RPMI7951 (cell line): ENCODE measurements at regions not wholly inside any gene's neighbourhood (a gene's known extent, or its start where the extent isn't known, plus 50 kb on each side); places are given as distances from the start of the nearest gene placed in this dataset.
"Not testable (repeated sequence)": the region's sequence is repeated elsewhere in the genome, so short reads cannot be mapped to it uniquely, and the experiment has no call there.

Experiments used
- DNase-seq: peaks from one replicate; pipeline ENCODE4 v3.0.0-alpha.2; 2012; ENCODE audit warnings: low read depth

DNA sequence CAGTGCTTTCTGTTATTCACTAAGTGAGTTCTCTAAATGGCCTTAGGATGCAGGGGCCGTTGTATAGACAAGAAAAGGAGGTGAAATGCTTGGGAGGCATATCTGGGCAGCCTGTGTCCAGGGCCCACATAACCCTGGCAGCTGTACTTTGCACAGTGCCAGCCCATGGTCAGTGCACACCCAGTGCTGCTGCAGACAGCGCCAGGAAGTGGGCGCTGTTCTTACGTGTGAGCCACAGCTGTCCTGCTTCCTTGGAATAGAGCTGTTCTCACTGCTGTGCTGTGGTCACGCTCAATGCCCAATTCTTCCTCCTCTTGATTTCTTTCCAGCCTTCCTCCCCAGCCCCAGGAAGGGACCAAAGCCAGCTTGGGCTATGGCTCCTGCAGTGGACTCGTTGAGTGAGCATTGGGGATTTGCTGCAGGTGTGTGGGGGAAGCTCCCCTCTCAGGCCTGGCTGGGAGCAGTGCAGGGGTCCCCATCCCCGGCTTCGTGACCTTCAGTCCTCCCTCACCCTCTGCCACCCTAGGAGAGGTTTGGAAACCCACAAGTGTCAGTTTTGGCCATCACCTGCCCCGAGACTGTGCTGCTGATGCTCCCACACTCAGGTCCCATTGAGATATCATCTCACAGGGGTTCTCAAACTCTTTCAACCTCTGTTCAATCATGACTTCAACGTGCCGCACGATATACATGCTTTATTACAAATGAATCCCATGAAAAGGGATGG lies 246.8 kb upstream of the EXOC2 start:
- peak; percentile 35 for DNase-seq

DNA sequence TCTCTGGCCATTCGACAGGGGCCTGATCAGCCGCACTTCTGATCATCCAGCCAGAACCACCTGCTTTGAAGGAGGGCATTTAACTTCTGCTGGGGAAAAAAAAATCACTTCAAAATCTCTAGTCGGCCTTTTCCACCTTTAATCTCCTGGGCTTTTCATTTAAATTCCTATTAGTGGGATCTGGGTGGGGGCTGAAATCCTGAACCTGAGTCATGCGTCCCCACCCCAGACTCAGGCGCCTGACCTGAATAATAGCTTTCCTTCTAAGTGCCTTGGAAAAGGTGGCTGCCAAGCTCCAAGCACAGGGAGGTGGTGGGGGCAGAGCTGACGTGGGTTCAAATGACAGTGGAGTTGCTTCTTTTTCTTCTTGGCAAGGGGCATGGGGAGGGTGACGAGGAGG lies 246.0 kb upstream of the EXOC2 start:
- DNase-seq, result no peak

GRCh38 chr6:938271-938905 lies 245.4 kb upstream of the EXOC2 start:
- DNase-seq, result no peak

DNA sequence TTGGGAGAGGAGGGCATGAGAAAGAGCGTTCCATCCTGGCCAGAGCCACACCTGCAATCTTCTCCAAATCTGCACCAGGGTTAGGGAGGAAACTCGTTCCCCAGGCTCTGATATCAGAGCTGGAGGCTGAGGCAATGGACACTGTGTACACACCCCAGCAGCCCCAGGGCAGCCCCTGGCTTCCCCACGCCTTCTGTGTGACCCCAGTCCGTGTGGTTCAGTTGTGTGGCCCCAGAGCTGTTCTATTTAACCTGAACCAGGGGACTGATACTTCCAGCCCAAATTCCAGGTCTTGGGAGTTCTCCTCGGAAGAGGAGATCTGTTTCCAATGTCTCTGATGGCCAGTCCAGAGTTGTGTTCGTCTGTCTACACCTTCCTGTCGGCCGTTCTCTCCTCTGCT lies 242.6 kb upstream of the EXOC2 start:
- no peak for DNase-seq

DNA sequence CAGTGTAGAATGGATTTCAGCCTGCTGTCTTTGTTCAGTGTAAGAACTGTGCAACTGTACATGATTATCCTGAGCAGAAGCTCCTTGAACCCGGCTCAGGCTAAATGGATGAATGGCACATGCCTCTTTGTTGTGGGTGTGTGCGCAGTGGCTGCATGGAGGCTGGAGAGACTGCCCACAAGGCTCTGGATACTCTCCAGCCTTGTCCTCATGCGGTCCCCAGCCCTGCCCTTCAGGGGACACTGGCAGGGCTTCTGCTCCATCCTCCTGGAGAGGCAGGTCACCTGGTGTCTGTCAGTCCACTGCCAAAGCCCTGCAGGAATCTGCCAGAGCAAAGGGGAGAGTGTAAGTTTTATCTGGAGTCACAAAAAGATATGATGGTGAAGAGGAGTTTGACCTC lies 241.7 kb upstream of the EXOC2 start:
- DNase-seq, result no peak

DNA sequence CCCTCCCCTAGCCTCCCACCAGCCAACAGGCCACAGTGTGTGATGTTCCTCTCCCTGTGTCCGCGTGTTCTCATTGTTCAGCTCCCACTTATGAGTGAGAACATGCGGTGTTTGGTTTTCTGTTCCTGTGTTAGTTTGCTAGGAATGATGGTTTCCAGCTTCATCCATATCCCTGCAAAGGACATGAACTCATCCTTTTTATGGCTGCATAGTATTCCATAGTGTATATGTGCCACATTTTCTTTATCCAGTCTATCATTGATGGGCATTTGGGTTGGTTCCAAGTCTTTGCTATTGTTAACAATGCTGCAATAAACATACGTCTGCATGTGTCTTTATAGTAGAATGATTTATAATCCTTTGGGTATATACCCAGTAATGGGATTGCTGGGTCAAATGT lies 239.0 kb upstream of the EXOC2 start:
- DNase-seq, result not testable (repeated sequence)

GRCh38 chr6:927157-927556 lies 234.2 kb upstream of the EXOC2 start:
- no peak for DNase-seq

DNA sequence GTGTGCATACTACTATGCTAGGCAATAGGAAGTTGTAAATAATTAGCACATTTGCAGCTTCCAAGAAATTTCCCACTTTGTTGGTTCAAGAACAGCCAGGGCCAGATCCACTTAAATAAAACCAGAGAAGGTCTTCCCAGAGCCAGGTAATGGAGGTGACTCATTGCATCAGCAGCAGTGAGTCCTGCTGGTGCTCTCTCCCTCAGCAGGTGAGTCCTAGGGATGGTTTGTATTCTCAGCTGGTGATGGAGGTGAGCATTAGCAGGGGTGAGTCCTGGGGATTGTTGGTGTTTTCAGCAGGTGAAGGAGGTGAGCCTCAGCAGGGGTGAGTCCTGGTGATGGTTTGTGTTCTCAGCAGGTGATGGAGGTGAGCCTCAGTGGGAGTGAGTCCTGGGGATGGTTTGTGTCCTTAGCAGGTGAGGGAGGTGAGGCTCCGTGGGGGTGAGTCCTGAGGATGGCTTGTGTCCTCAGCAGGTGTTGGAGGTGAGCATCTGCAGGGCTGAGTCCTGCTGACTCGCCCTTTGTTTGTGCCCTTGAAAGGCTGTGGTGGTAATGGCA lies 232.8 kb upstream of the EXOC2 start:
- DNase-seq, result no peak

GRCh38 chr6:924661-925060 lies 231.7 kb upstream of the EXOC2 start:
- DNase-seq, result no peak

DNA sequence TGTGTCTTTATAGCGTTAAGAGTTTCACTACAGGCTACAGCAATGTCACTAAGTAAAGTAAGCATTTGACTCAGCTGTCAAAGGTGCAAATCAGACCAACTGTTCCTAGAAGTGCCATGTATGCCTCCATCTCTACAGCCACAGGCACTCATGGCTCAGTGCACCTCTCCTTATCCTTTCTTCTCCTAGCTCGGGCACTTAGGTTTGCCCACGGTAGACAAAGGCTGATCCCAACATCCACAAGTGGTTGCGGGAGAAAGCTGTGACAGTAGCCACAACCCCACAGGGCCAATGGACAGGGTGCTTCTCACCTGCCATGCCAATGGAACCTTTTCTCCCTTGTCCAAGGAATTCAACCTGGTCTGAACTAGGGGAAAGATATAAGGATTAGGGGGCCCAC lies 228.5 kb upstream of the EXOC2 start:
- DNase-seq, result no peak

GRCh38 chr6:920512-920911 lies 227.6 kb upstream of the EXOC2 start:
- DNase-seq, result no peak

DNA sequence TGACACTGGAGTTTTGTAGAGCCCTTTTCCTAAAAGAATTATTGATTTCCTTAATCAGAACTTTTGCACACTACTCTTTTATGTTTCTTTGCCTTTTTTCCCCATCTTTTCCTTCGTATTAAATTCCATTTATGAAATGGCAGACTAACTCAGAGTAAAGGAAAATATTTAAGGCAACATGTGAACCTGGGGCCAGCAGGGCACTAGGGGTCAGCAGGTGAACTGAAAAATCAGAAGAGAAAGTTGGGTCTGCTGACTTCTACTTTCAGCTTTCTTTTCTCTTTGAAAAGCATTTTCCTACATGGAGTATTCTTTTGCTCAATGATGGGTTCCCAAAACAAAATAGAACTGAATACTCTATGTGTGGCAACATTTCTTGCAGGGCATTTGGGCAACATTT lies 226.6 kb upstream of the EXOC2 start:
- no peak for DNase-seq

GRCh38 chr6:917939-918338 lies 225.0 kb upstream of the EXOC2 start:
- no peak for DNase-seq

DNA sequence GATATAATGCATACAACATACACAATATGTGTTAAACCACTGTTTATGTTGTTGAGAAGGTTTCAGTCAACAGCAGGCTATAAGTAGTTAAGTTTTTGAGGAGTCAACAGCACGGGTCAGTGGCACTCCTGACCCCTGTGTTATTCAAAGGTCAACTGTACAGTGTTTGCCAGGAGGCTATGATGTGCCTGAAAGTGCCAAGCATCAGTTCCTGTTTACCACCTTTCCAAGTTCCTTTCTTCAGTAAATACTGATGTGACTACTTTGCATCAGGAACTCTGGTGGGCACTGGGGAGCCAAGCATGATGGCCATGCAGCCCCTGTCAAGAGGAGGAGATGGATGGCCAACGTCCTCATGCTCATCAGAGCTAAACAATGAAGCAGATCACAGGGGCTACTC lies 224.4 kb upstream of the EXOC2 start:
- no peak for DNase-seq

- no peak for DNase-seq
Measured at GRCh38 chr6:916131-916530, 223.2 kb upstream of the EXOC2 start.

- peak; percentile 23 for DNase-seq
Measured at GRCh38 chr6:912871-913835, 220.2 kb upstream of the EXOC2 start.

DNA sequence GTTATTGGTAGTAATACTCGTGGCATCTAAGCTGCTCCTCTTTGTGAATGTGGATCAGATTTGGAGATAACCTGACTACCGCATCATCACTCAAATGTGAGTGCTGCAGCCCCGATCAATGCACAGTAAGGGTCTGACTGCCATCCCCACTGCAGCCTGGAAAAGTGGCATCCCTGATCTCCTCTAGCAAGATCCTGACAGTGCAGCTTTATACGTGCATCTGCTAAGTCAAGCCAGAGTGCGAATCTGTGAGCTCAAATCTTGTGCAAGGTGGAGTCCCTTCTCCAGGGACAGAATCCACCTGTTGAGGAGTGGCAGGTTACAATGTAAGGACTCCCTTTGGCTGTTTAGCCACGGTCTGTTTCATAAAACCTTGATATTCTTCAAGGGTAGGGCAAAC lies 215.0 kb upstream of the EXOC2 start:
- no peak for DNase-seq

- DNase-seq, result no peak
Measured at GRCh38 chr6:906920-907319, 214.0 kb upstream of the EXOC2 start.

GRCh38 chr6:905556-905955 lies 212.6 kb upstream of the EXOC2 start:
- no peak for DNase-seq

DNA sequence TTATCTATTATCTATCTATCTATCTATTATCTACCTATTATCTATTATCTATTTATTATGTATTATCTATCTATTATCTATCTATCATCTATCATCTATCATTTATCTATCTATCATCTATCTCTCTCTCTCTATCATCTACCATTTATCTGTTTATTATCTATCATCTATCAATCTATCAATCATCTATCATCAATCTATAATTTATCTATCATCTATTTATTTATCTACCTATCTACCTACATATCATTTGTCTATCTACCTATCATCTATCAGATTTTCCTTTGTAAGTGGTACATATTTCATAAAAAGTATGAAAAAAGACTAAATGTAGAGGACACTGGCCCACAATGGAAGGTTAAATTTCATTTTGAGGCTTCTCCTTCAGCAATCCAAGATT lies 212.1 kb upstream of the EXOC2 start:
- DNase-seq, result no peak

- peak; percentile 49 for DNase-seq
Measured at GRCh38 chr6:903761-904160, 210.8 kb upstream of the EXOC2 start.

DNA sequence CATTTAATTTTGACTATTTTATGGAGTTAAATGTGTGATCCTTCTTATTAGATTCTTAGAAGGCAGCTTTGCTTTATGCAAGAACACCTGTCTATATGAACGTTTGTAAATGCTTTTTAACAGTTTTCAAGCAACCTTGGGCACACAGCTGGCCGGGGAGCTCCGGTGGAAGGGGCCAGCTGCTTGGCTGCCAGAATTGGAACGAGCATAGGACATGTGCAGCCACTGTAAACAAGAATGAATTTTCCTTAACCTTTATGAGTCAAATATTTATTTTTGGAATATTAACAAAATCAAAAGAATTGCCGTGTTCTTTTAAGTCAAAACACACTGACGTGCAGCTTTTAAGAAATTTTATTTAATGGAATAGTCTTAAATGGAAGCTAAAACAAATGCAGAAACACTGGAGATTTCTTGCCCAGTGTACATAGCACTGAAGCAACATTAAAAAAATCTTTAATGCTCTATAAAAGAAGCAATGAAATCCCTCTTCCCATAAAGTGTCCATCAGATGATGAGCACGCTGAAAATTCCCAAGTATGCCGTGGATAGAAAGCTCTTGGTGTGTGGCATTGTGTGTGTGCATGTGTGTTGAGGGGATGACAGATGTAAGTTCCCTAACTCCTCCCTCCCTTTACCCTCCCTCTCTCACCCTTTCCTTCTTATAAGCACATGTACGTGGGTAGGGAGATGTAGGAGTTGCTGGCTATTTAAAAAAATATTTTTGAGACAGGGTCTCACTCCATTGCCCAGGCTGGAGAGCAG lies 208.9 kb upstream of the EXOC2 start:
- DNase-seq, result no peak
